Ovary (tissue), 3 donors: ENCODE measurements at regions not wholly inside any gene's neighbourhood (a gene's known extent, or its start where the extent isn't known, plus 50 kb on each side); places are given as distances from the start of the nearest gene placed in this dataset.

ENCODE experiments used
- CTCF ChIP-seq, 3 donors: fragments of 450-650 bp in 2 of 3; fragments of 200-600 bp in 1 of 3; IDR thresholded peaks; one replicate each; pipeline versions ENCODE4 v1.5.1 to v1.8.0; 2016 to 2022; ENCODE audit warnings: antibody characterized with exemption in 3 of 3, mild to moderate bottlenecking in 1 of 3
- POLR2A ChIP-seq: fragments of 450-650 bp; IDR thresholded peaks from one replicate; pipeline ENCODE4 v1.6.1; 2017; ENCODE audit warnings: antibody characterized with exemption, mild to moderate bottlenecking, moderate library complexity
- donor health status: DM: no; HTN: no; CAD: no.

GRCh38 chr13:80509264-80509663 is 168.3 kb upstream of the SPRY2 start:
- TF ChIP-seq CTCF (IDR thresholded peaks at IDR 0.05) (no peak), POLR2A (no peak)
